GM12874 (cell line): ENCODE measurements at regions not wholly inside any gene's neighbourhood (a gene's known extent, or its start where the extent isn't known, plus 50 kb on each side); places are given as distances from the start of the nearest gene placed in this dataset.

Experiments
- TF ChIP-seq, protein P1 (sequence below): IDR thresholded peaks from 2 replicates; pipeline ENCODE4 v1.5.1; 2011; ENCODE audit warnings: low read depth, mild to moderate bottlenecking, control low read depth, low read length, moderate library complexity; ENCODE audit not compliant: insufficient read depth

DNA sequence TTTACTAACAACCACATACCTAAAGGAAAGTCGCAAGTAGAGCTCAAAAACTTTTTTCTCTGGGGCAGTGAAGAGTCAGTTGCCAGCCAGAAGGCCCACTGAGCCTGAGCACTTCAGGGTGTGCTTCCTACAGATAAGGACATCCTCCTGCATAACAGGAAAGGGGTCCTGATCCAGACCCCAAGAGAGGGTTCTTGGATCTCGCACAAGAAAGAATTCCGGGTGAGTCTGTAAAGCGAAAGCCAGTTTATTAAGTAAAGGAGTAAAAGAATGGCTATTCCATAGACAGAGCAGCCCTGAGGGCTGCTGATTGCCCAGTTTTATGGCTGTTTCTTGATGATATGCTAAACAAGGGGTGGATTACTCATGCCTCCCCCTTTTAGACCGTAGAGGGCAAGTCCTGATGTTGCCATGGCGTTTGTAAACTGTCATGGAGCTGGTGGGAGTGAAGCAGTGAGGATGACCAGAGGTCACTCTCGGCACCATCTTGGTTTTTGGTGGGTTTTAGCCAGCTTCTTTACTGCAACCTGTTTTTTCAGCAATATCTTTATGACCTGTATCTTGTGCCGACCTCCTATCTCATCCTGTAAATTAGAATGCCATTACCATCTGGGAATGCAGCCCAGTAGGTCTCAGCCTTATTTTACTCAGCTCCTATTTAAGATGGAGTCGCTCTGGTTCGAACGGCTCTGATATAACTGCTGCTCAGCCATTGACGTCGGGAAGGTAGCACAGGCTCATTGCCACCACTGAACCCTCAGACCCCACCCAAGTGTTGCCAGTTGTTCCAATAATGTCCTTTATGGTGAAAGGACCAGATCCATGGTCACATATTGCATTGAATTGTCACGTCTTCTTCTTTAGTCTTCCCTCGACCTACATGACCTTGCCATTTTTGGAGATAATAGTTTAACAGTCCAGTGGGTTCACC, 96.6 kb upstream of the ERRFI1 start:
- TF ChIP-seq, protein P1, sequence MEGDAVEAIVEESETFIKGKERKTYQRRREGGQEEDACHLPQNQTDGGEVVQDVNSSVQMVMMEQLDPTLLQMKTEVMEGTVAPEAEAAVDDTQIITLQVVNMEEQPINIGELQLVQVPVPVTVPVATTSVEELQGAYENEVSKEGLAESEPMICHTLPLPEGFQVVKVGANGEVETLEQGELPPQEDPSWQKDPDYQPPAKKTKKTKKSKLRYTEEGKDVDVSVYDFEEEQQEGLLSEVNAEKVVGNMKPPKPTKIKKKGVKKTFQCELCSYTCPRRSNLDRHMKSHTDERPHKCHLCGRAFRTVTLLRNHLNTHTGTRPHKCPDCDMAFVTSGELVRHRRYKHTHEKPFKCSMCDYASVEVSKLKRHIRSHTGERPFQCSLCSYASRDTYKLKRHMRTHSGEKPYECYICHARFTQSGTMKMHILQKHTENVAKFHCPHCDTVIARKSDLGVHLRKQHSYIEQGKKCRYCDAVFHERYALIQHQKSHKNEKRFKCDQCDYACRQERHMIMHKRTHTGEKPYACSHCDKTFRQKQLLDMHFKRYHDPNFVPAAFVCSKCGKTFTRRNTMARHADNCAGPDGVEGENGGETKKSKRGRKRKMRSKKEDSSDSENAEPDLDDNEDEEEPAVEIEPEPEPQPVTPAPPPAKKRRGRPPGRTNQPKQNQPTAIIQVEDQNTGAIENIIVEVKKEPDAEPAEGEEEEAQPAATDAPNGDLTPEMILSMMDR, result no peak

DNA sequence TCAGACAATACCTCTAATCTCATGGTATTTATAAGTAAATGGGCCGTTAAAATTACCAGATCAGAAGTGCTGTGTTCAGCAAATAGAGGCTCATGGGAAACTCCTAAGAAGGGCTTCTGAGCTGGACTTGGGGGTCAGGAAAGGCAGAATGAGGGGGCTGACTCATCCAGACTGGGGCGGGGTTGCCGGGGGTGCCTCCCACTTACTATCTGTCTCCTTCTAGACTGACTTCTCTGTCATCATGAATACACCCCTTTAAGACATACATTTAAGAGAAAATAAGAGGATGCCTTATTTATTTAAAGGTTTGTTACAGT, 96.0 kb upstream of the ERRFI1 start:
- TF ChIP-seq, protein P1, result no peak

DNA sequence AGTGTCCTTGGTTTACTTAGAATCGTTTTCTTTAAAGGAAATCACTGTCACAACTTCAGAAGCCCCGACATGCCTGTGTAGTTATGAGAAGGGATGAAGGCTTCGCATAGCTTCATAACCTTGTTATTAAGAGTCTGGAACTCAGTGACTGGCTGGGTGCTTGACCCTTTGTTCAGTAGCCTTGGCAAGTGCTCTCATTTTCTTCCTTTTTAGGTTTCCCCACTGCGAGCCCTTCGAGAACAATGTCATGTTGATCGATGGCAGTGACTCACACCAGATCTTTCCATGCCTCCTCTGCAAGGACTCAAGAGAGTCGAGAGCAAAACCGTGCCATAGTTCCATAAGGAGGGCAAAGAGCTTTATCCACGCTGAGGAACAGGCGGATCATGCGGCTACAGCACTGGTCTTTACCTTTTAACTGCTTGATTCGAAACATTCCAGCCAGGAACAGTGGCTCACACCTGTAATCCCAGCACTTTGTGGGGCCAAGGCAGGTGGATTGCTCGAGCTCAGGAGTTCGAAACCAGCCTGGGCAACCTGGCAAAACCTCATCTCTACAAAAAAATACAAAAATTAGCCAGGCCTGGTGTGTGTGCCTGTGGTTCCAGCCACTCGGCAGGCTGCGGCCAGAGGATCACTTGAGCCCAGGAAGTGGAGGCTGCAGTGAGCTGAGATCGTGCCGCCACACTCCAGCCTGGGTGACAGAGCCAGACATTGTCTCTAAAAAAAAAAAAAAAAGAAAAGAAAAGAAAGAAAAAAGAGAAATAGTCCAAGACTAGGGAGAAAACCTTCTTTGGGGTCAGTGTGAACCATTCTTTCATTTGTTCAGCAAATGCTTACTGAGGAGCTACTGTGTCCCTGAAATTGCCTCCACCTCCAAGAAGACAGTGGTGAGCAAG, 95.4 kb upstream of the ERRFI1 start:
- TF ChIP-seq, protein P1, result no peak

DNA sequence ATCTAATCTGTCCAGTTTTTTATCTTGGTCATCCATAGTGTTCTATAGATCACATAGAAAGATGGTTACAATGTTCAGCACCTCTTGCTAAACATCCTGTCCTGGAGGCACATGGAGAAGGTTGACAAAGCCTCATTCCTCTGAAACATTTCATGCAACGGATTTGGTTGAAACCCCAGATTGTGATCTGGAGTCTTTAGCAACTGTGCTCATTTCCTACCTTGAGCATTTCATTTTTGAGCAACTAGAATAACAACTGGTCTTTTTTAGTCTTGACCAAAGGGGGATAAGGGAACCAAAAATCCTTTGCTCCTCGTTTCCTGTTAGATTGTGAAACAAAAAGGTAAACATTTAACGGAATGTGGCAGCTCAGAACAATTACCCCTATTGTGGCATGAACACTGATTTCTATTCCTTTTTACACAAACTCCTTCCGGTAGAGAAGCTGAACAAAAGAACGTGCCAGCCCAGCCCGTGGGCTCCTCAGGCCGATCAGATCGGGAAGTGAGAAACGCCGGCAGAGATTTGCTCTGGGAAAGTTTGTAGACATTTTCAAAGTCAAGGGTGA, 94.7 kb upstream of the ERRFI1 start:
- TF ChIP-seq, protein P1, result no peak

DNA sequence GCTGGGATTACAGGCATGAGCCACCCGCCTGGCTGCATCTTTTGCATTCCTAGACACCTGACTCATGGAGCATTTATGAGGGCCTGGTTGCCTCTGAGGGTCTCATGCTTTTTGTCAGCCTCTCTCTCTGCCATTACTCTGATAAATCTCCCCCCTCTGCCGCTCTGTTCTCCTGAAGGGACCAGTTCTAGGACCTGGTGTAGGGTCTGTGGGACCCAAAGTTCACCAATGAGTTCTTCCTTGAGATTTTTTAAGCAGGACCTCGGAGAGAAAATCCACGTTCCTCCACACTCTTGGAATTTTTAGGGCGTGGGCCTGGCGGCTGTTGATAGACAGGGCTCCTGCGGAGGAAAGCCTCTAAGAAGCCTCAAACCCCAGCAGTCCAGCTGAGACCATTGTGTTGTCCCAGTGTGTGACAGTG, 91.9 kb upstream of the ERRFI1 start:
- TF ChIP-seq, protein P1, result no peak

DNA sequence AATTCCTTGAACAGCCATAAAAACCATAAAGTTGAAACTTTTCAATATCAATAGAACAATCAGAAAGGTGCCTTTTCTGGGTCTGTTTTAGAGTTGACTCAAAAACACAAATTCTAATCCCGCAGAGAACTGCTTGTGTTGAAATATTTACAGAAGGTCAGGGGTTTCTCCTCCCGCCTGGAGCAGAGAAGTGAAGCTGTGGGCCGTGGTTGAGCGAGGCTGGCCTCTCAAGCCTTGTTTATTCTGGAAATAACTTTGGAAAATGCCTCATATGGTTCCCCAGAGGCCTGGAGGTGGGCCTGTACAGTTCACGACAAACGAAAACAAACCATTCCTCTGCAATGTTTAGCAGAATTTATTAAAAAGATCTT, 90.8 kb upstream of the ERRFI1 start:
- TF ChIP-seq, protein P1, result no peak

DNA sequence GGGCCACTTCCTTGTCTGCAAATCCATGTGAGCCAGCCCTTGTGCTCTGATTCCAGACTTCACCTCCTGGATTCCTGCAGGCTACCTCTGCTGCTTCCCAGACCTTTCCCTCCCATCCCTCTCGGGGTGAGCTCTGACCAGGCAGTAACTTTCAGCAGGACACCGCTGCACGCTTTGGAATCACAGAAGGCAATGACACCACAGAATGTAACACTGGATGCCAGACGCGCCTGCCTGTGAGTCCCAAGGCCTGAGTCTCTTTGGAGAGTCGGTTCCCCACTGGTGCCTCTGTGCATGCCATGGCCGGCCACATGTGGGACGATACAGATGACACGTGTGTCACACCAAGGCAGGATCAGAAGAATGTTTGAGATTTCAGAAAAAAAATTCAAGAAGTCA, 89.7 kb upstream of the ERRFI1 start:
- TF ChIP-seq, protein P1, result no peak
